GM23248 (cell line): ENCODE measurements at regions not wholly inside any gene's neighbourhood (a gene's known extent, or its start where the extent isn't known, plus 50 kb on each side); places are given as distances from the start of the nearest gene placed in this dataset.

Source experiments
- EZH2 ChIP-seq: fragments of 200-600 bp; sonication (generic); IDR thresholded peaks from 2 replicates; pipeline ENCODE4 v1.6.1; 2018; ENCODE audit warnings: antibody characterized with exemption, mild to moderate bottlenecking; ENCODE audit not compliant: insufficient read depth, poor library complexity, severe bottlenecking
- EZH2phosphoT487 ChIP-seq: fragments of 200-600 bp; sonication (generic); IDR thresholded peaks from 2 replicates; pipeline ENCODE4 v1.6.1; 2018; ENCODE audit warnings: antibody characterized with exemption, moderate library complexity, mild to moderate bottlenecking, low read depth; ENCODE audit not compliant: insufficient read depth

- TF ChIP-seq EZH2 (no peak), EZH2phosphoT487 (no peak)
Observed at GRCh38 chr2:125172181-125172580, 1147.1 kb downstream of the CNTNAP5 start.
